ENCODE measurements at regions not wholly inside any gene's neighbourhood (a gene's known extent, or its start where the extent isn't known, plus 50 kb on each side); places are given as distances from the start of the nearest gene placed in this dataset.

DNA sequence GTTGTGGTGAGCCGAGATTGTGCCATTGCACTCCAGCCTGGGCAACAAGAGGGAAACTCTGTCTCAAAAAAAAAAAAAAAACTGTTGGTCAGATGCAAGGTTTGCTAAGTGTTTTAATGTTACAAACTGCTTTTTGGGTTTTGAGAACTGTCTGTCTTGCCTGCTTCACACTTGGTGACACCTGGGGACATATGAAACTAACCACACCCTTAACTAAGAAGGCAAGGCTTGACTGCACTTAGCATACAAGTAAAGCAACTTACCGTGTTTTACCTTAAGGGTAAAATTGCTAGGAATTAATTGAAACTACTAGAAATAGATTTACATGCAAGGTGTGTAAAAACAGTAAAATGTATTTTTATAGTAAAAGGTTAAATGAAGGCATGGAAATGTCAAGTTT, 180.4 kb downstream of the OR13H1 start:
- Histone ChIP-seq H3K4me2 (no peak overlapping the region), H2AFZ (ENCODE audit: low read depth) (no peak overlapping the region), H3K4me1 (ENCODE audit: low read depth, poor library complexity, severe bottlenecking) (no peaks in the 10 kb centered on the region), H3K27ac (no peak overlapping the region), H3K36me3 (ENCODE audit: insufficient read depth) (no peaks in the 10 kb centered on the region), H4K20me1 (ENCODE audit: insufficient read depth) (no peaks in the 10 kb centered on the region), H3K4me3 (IDR thresholded peaks at IDR 0.05; ENCODE audit: insufficient read depth, low read depth, low read length) (no peak overlapping the region), H3K79me2 (ENCODE audit: insufficient read depth, low read depth) (no peaks in the 10 kb centered on the region), H3K9ac (no peak overlapping the region), H3K27me3 (ENCODE audit: insufficient read depth, low read depth) (no peaks in the 10 kb centered on the region)
- TF ChIP-seq, protein P1, sequence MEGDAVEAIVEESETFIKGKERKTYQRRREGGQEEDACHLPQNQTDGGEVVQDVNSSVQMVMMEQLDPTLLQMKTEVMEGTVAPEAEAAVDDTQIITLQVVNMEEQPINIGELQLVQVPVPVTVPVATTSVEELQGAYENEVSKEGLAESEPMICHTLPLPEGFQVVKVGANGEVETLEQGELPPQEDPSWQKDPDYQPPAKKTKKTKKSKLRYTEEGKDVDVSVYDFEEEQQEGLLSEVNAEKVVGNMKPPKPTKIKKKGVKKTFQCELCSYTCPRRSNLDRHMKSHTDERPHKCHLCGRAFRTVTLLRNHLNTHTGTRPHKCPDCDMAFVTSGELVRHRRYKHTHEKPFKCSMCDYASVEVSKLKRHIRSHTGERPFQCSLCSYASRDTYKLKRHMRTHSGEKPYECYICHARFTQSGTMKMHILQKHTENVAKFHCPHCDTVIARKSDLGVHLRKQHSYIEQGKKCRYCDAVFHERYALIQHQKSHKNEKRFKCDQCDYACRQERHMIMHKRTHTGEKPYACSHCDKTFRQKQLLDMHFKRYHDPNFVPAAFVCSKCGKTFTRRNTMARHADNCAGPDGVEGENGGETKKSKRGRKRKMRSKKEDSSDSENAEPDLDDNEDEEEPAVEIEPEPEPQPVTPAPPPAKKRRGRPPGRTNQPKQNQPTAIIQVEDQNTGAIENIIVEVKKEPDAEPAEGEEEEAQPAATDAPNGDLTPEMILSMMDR (conservative IDR thresholded peaks at IDR 0.05; ENCODE audit: low read depth, low read length), result no peak

DNA sequence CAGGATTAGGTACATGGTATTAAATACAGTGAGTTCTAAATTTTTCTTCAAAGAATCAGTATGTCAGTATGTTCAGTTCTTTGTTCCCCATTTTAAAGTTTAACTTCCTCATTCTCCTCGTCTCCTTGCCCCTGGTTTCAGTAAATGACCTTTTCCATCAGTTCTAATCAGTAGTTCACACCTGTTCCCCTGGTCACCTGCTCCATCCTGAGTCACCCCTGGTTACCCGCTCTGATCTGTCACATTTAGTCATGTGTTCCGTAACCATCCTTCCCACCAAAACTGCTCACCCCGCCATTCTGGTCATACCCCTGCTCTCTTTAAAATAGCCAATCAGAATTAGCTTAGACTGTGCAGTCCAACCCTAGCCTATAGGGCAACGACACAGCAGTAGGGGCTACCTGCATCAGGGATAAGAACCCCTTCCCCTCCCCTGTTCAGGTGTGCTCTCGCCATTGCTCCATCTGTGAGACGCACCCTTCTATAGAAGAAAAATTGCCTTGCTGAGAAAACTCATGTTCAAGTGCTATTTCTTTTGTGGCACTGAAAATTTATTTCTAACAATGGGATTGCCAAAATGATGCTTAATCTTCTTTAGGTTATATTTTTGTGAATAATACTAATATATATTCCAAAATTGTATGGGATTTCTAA, 181.3 kb downstream of the OR13H1 start:
- TF ChIP-seq, protein P1 (conservative IDR thresholded peaks at IDR 0.05; ENCODE audit: low read depth, low read length), result no peak

DNA sequence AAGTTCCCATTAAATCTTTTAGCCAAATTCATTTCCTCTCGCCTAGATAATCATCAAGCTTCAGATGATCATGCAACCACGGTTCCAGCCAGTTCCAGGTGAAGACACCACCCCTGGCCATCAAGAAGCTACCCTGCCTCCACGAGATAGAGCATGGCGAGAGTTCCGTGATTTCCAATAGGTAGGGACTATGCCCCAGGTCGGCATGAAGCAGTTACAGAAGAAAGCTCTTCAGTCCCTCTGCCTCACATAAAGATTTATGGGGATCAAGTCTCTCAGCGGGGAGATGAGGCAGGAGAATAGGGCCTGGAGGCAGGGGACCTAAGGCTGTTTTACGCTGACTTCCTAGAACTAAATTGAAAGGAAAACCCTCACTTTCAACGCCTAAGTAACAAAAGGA, 183.9 kb downstream of the OR13H1 start:
- H3K79me2 ChIP-seq (ENCODE audit: insufficient read depth, low read depth), result no peaks in the 10 kb centered on the region
- no peak overlapping the region for H2AFZ ChIP-seq (ENCODE audit: low read depth)
- H3K4me1 ChIP-seq (ENCODE audit: low read depth, poor library complexity, severe bottlenecking), result no peaks in the 10 kb centered on the region
- H3K36me3 ChIP-seq (ENCODE audit: insufficient read depth), result no peaks in the 10 kb centered on the region
- TF ChIP-seq, protein P1 (conservative IDR thresholded peaks at IDR 0.05; ENCODE audit: low read depth, low read length), result no peak
- H4K20me1 ChIP-seq (ENCODE audit: insufficient read depth), result no peaks in the 10 kb centered on the region
- H3K4me3 ChIP-seq (IDR thresholded peaks at IDR 0.05; ENCODE audit: insufficient read depth, low read depth, low read length), result no peak overlapping the region
- H3K27me3 ChIP-seq (ENCODE audit: insufficient read depth, low read depth), result no peaks in the 10 kb centered on the region
- no peak overlapping the region for H3K4me2 ChIP-seq
- H3K27ac ChIP-seq, result no peak overlapping the region
- H3K9ac ChIP-seq, result no peak overlapping the region

More for the DNA sequence above, 181.3 kb downstream of the OR13H1 start:
- H3K4me2 ChIP-seq, result no peak overlapping the region
- no peaks in the 10 kb centered on the region for H3K79me2 ChIP-seq (ENCODE audit: insufficient read depth, low read depth)
- H3K27me3 ChIP-seq (ENCODE audit: insufficient read depth, low read depth), result no peaks in the 10 kb centered on the region
- no peaks in the 10 kb centered on the region for H3K4me1 ChIP-seq (ENCODE audit: low read depth, poor library complexity, severe bottlenecking)
- H3K9ac ChIP-seq, result no peak overlapping the region
- H3K27ac ChIP-seq, result no peak overlapping the region
- H4K20me1 ChIP-seq (ENCODE audit: insufficient read depth), result no peaks in the 10 kb centered on the region
- no peak overlapping the region for H3K4me3 ChIP-seq (IDR thresholded peaks at IDR 0.05; ENCODE audit: insufficient read depth, low read depth, low read length)
- no peak overlapping the region for H2AFZ ChIP-seq (ENCODE audit: low read depth)
- H3K36me3 ChIP-seq (ENCODE audit: insufficient read depth), result no peaks in the 10 kb centered on the region

DNA sequence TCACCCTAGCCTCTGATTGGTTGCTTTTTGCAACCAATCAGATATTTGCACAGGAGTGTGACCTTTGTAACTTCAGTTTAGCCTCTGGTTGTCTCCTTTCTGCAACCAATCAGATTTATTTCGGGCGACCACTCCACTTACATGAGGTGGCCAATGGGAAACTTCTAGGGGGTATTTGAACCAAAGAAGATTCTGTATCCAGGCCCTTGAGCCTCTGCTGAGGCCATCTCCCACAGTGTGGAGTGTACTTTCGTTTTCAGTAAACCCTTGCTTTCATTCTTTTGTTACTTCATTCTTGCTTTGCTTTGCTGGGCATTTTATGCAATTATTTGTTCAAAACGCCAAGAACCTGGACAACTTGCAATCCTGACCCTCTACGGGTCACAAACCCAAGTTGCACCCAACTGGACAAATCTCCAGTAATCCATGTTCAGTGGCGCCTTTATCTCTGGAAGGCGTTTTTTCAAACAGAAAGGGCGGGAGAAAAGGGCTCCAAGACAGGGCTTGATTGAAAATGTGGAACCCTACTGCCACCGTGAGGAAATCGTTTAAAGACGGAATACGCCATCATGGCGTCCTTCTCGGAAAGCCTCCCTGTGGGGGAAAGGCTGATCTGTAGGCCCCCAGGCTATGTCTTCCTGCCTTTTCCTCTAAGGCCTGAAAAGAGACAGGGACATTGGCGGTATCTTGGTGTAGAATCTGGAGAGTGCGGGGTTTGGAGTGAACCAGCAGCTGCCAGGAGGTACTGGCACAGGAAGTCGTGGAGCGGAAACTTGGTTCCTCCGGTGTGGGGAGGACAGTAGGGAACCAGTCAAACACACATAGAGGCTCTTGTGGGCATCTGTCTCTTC, 184.6 kb downstream of the OR13H1 start:
- Histone ChIP-seq H3K4me3 (IDR thresholded peaks at IDR 0.05; ENCODE audit: insufficient read depth, low read depth, low read length) (no peak overlapping the region), H4K20me1 (ENCODE audit: insufficient read depth) (no peaks in the 10 kb centered on the region), H2AFZ (ENCODE audit: low read depth) (no peak overlapping the region), H3K9ac (no peak overlapping the region), H3K36me3 (ENCODE audit: insufficient read depth) (no peaks in the 10 kb centered on the region), H3K27me3 (ENCODE audit: insufficient read depth, low read depth) (no peaks in the 10 kb centered on the region), H3K4me2 (no peak overlapping the region), H3K27ac (no peak overlapping the region), H3K79me2 (ENCODE audit: insufficient read depth, low read depth) (no peaks in the 10 kb centered on the region), H3K4me1 (ENCODE audit: low read depth, poor library complexity, severe bottlenecking) (no peaks in the 10 kb centered on the region)
- TF ChIP-seq, protein P1 (conservative IDR thresholded peaks at IDR 0.05; ENCODE audit: low read depth, low read length), result no peak
